Ectodermal cell (in vitro differentiated cells): ENCODE measurements at regions not wholly inside any gene's neighbourhood (a gene's known extent, or its start where the extent isn't known, plus 50 kb on each side); places are given as distances from the start of the nearest gene placed in this dataset.

Experiments
- H3K27ac ChIP-seq: 2 replicates; pipeline ENCODE4 v1.7.0; 2013; ENCODE audit warnings: mild to moderate bottlenecking, low read depth, low read length; ENCODE audit not compliant: insufficient read depth, poor library complexity, severe bottlenecking
- H3K27me3 ChIP-seq: 2 replicates; pipeline ENCODE4 v1.7.0; 2013; ENCODE audit warnings: mild to moderate bottlenecking, low read length; ENCODE audit not compliant: insufficient read depth, control insufficient read depth, poor library complexity, severe bottlenecking
- H3K36me3 ChIP-seq: one replicate; pipeline ENCODE4 v1.7.0; 2013; ENCODE audit warnings: low read length; ENCODE audit not compliant: control insufficient read depth, insufficient read depth
- H3K4me1 ChIP-seq: one replicate; pipeline ENCODE4 v1.7.0; 2013; ENCODE audit warnings: low read length; ENCODE audit not compliant: control insufficient read depth, insufficient read depth
- H3K4me3 ChIP-seq: 2 replicates; pipeline ENCODE4 v1.7.0; 2013; ENCODE audit warnings: low read depth, low read length, control low read depth; ENCODE audit not compliant: insufficient read depth
- H3K9me3 ChIP-seq: 2 replicates; pipeline ENCODE4 v1.7.0; 2013; ENCODE audit warnings: mild to moderate bottlenecking, low read length, moderate library complexity; ENCODE audit not compliant: control insufficient read depth
- WGBS, 2 experiments: methylation state at CpG; one replicate each; pipeline ENCODE4 v1.1.7; 2013; ENCODE audit warnings: missing lambda C conversion rate in 2 of 2; 5-methylcytosine and 5-hydroxymethylcytosine counted together

DNA sequence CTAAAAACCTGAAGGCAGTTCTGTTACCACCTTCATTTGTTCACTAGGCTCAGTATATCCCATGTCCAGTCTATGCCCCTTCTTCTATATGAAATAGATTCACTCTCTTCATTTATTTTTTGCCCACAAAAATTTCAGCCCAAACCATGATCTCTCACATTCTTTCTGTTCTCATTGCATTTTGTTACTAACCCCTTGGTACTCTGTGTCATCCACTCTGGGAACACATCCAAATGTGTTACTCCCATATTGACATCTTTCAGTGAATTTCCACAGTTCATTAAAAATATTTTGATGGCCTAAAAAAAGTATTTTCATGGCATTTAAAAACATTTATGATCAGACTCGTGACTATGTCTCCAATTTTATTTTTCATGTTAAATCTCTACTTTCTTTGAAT, 378.9 kb downstream of the SLITRK1 start:
- WGBS, 2 experiments, result 85 to 93% methylated on average over 1 of the region's 1 CpG
- H3K4me3 ChIP-seq, result no peak overlapping the region
- H3K27me3 ChIP-seq, result no peaks in the 10 kb centered on the region
- H3K27ac ChIP-seq, result no peak overlapping the region
- H3K36me3 ChIP-seq, result no peaks in the 10 kb centered on the region
- no peaks in the 10 kb centered on the region for H3K4me1 ChIP-seq
- no peaks in the 10 kb centered on the region for H3K9me3 ChIP-seq

DNA sequence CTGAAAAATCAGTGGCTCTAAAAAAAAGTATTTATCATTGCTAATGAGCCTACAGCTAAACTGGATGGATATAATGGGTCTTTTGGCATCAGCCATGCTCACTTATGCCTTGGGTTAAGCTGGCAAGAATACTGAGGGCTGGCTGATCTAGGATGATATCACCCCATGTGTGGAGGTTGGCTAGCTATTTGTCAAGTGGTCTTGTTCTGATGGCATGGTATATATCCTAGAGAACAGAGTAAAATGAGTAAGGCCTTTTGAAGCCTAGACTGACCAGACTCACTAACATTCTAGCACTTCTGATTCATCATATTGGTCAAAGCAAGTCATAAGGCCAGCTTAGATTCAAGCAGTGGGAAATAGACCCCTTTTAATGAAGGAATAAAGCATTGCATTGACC, 383.0 kb downstream of the SLITRK1 start:
- no peak overlapping the region for H3K4me3 ChIP-seq
- H3K27me3 ChIP-seq, result no peaks in the 10 kb centered on the region
- no peak overlapping the region for H3K27ac ChIP-seq
- no peaks in the 10 kb centered on the region for H3K9me3 ChIP-seq
- H3K36me3 ChIP-seq, result no peaks in the 10 kb centered on the region
- H3K4me1 ChIP-seq, result no peaks in the 10 kb centered on the region

DNA sequence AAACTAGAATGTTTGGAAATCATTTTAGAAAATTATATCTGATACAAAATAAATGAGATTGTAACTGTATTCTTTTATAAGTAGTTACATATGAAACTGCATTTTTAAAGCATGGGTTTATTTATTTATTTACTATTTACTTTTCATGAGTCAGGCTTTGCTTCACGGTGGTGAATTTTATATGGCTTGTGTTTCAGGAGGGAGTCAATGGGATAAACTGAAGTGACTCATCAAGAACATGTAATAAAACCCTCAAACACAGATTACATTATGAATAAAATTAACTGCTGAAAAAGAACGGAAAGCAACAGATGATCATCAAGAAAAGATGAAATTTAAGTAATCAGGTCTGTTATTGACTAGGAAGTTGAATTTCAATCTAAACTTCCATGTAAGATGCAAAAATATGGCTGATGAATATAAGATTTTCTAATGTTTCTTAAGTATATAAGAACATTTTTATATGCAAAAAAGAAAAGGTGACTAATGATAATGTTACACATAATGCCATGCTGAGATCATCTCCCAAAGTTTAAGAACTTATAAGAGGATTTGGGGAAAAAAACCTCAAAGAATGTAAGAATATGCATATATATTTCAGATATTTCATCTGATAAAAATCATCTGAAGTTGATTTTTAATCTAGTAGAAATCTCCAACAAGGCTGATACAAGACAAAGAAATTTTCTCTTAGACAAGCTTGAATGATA, 383.6 kb downstream of the SLITRK1 start:
- H3K27ac ChIP-seq, result no peak overlapping the region
- no peaks in the 10 kb centered on the region for H3K36me3 ChIP-seq
- no peaks in the 10 kb centered on the region for H3K27me3 ChIP-seq
- H3K4me1 ChIP-seq, result no peaks in the 10 kb centered on the region
- WGBS, 2 experiments, result 67 to 100% methylated on average over 1 of the region's 2 CpGs
- H3K4me3 ChIP-seq, result no peak overlapping the region
- no peaks in the 10 kb centered on the region for H3K9me3 ChIP-seq

DNA sequence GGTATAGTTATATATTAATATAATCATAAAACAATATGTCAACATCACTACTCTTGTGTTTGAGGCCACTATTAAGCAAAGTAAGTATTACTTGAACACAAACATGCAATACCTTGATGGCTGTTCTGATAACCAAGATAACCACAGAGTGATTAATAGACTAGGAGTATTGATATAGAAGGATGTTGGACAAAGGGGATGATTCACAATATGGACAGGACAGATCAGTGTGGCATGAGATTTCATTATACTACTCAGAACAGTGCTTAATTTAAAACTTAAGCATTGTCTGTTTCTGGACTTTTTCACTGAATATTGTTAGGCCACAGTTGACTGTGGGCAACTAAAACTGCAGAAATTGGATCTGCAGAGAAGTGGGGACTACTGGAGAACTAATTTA, 384.2 kb downstream of the SLITRK1 start:
- Histone ChIP-seq H3K27ac (no peak overlapping the region), H3K9me3 (no peaks in the 10 kb centered on the region), H3K27me3 (no peaks in the 10 kb centered on the region), H3K4me3 (no peak overlapping the region), H3K36me3 (no peaks in the 10 kb centered on the region), H3K4me1 (no peaks in the 10 kb centered on the region)

GRCh38 chr13:83496501-83496900, 385.8 kb downstream of the SLITRK1 start:
- WGBS, 2 experiments, result 93 to 98% methylated on average over 5 of the region's 6 CpGs
- Histone ChIP-seq H3K36me3 (no peaks in the 10 kb centered on the region), H3K27me3 (no peaks in the 10 kb centered on the region), H3K4me3 (no peak overlapping the region), H3K9me3 (no peaks in the 10 kb centered on the region), H3K27ac (no peak overlapping the region), H3K4me1 (no peaks in the 10 kb centered on the region)

DNA sequence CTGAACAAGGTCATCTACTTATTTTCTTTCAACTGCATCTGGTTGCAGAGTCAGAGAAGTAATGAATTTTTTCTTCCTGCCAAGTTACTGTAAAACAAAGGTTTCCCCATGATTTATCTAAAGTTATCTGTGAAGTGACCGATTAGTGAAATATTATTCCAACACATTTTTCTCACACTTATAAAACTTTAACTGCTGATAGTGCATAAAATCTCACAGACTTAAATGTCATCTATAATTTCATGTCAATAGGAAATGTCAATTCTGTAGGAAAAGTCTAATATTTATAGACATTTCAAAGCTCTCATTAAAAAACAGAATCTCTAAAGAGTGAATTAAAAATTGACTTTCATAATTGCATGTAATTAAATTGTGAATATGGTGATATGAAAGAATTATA, 397.2 kb downstream of the SLITRK1 start:
- H3K27ac ChIP-seq, result no peak overlapping the region
- H3K27me3 ChIP-seq, result no peaks in the 10 kb centered on the region
- no peak overlapping the region for H3K4me3 ChIP-seq
- 100% methylated on average over 1 of the region's 1 CpG; no CpG with 5 or more reads in 1 of the 2 experiments for WGBS, 2 experiments
- no peaks in the 10 kb centered on the region for H3K36me3 ChIP-seq
- no peaks in the 10 kb centered on the region for H3K9me3 ChIP-seq
- no peaks in the 10 kb centered on the region for H3K4me1 ChIP-seq

DNA sequence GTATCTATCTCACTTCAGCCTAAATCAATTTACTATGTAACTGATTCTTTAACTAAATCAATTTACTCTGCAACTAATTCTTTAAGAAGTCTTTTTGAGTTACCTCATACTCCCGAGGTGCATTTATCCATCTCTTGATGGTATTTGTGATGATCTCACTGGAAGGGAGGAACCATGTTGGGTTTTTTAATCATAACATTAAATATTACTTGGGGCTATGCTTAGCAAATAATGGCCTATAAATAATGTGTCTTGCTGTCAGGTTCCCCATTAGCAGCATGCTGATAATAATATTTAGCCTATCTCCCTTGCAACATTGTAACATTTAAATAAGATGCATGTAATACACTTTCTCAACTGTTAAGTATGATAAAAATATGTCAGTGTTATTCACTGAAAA, 411.3 kb downstream of the SLITRK1 start:
- Histone ChIP-seq H3K4me3 (no peak overlapping the region), H3K36me3 (no peaks in the 10 kb centered on the region), H3K9me3 (no peaks in the 10 kb centered on the region), H3K27me3 (no peaks in the 10 kb centered on the region), H3K4me1 (no peaks in the 10 kb centered on the region), H3K27ac (no peak overlapping the region)
- WGBS, 2 experiments, result no CpG with 5 or more reads among the region's 1 CpG

DNA sequence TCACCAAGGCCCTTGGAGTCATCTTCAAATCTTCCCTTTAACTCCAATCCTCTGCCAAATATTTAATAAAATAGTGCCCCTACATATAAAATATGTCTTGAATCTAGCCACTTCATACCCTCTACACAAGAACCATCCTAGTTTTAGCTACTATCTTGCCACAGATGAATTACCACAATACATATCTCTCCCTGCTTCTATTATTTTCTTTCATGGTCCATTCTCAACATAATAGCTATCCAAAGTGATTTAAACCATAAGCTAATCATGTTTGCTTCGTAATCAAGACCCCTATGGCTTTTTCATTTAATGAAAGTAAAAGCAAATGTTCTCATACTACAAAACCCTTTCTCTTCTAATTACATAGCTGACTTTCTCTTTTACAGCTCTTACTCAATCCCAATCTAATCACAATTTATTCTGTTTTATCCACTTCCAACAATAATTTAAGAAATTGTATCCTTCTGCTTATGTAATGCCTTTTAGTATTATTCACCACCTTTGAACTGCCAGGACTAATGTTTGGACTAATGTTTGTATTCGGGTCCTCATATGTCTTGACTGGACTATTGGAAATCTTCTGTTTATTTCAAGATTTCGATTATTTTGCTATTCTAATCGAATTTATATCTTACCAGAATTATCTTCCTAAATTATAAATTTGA, 412.0 kb downstream of the SLITRK1 start:
- H3K36me3 ChIP-seq, result no peaks in the 10 kb centered on the region
- no peak overlapping the region for H3K4me3 ChIP-seq
- H3K9me3 ChIP-seq, result no peaks in the 10 kb centered on the region
- no peak overlapping the region for H3K27ac ChIP-seq
- 93 to 95% methylated on average over 3 to 4 of the region's 4 CpGs for WGBS, 2 experiments
- H3K27me3 ChIP-seq, result no peaks in the 10 kb centered on the region
- H3K4me1 ChIP-seq, result no peaks in the 10 kb centered on the region

DNA sequence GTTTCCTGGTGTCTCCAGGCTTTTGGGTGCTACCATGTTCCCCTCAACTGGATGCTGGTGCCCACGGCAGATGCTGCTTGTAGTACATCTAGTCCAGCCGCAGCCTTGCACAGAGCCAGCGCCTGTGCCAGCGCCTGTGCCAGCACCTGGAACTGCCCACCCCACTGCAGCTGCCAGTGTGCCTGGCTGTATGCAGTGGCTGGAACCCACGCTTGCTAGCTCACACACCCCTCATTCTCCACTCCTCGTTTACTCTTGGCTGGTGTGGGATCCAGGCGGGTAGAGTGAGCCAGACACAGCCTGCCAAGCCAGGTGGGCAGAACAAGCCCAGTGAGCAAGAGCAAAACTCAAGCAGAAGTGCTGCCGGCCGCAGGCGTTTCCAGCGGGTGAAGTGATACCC, 428.6 kb downstream of the SLITRK1 start:
- WGBS, 2 experiments, result 93 to 94% methylated on average over 10 to 11 of the region's 11 CpGs
- H3K4me3 ChIP-seq, result no peak overlapping the region
- peaks cover 11% of the 10 kb centered on the region for H3K4me1 ChIP-seq
- no peaks in the 10 kb centered on the region for H3K36me3 ChIP-seq
- no peak overlapping the region for H3K27ac ChIP-seq
- H3K27me3 ChIP-seq, result no peaks in the 10 kb centered on the region
- H3K9me3 ChIP-seq, result no peaks in the 10 kb centered on the region

DNA sequence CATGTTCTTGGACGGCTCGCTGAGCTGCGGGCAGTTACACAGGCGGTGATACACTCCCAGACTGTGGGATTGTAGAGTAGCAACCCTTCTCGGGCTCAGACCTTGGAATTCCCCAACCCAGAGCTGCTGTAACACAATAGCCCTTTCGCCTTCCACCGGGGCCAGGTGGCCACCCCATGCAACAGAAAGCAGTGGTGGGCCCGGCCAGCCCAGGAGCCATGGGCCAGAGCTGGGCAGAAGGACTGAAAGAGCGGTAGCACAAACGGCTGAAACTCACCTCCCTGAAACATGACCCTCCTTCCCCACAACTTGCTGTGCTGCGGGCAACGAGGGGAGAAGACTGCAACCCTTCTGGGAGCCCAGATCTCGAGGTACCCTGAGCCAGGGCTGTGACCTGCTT, 429.0 kb downstream of the SLITRK1 start:
- Histone ChIP-seq H3K4me1 (peaks cover 11% of the 10 kb centered on the region), H3K36me3 (no peaks in the 10 kb centered on the region), H3K27ac (no peak overlapping the region), H3K4me3 (no peak overlapping the region), H3K9me3 (no peaks in the 10 kb centered on the region), H3K27me3 (no peaks in the 10 kb centered on the region)
- 93 to 95% methylated on average over 13 of the region's 13 CpGs for WGBS, 2 experiments
